NCI-H69 (cell line): ENCODE measurements at regions not wholly inside any gene's neighbourhood (a gene's known extent, or its start where the extent isn't known, plus 50 kb on each side); places are given as distances from the start of the nearest gene placed in this dataset.

Experiments
- DNase-seq: peaks from one replicate; lab custom pipeline; 2025; lab: John Stamatoyannopoulos, UW

DNA sequence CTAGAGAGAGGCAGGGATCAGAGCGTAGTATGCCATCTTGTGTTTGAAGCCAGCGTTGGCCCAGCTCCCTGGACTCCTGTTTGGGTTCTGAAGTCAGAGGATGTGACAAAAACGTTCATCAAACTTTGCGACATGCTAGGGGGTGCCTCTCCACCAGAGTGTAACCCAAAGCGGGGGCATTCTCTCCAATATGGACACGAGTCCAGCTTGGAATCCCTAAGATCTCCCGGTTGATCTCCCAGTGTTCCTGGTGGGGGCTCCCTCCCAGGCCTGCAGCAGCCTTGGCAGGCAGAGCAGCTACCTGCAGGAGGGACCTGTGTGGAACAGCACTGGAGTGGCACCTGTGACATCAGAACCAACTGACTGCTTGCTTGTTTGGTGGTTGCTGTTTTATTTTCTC lies 218.8 kb upstream of the ECI2 start:
- DNase-seq = no peak

DNA sequence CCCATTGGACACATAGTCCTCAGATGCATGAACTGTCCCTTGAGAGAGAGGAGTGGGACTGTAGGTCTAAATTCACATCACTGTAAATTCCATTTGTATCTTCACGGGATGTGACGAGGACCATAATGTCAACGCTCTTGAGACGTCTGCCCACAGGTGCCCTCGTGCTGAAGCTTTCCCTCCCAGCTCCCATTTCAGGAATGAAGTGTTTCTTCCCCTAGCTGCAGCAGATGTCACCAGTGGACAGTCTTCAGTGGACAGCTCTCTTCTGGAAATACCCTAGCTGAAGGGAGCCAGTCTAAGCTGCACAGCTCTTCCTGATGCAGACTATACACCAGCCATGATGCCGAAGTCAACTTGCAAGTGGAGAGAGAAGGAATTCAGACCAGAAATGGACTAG lies 217.4 kb upstream of the ECI2 start:
- DNase-seq = no peak

DNA sequence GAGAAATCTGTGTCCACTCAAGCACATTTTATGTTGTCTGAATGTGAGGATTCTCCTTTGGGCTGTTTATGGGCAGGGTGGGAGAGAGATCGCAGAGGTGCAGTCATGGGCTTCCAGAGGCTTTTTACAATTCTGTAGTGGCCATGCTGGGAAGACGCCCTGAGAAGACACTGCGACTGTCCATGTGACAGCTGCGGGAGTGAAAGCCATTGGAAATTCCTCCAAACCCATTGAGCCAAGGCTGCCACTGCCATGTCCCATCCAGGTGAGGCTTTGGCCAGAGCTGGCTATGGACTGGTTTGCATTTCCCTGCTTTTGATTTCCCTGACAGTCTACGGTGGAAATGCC lies 216.9 kb upstream of the ECI2 start:
- DNase-seq = no peak

DNA sequence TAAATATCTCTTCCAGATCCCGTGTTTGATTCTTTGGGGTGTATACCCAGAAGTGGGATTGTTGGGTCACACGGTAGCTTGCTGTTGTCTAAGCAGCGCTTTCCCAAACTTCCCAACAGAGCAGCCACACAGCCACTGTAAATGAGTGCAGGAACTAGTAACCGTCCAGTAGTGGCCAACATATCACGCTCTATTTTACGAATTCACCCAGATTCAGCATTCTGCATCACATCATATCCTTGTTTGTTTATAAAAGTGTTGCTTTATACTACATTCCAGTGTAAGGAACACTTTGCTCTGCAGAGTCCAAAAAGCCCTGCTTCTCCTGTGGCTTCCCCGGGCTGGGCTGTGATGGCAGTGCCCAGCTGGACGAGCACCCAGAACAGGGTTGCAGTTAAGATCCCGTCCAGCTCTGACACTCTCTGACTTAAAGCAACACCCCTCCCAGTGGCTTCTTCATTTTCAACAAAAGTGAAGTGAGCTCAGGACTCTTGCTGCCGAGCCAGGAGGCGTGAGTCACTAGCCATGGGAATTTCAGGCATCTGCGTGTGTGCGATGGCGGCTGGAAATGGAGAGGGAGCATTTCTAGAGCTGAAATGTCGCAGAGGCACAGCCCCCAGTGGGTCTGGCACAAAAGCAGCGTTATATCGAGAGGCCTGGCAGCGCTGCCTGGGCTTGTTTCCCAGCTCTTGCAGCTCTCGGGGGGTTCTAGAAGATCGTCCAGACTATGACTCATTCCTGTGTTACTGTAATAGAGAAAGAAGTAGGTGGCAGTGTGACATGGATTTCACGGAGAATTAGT lies 216.3 kb upstream of the ECI2 start:
- DNase-seq = peak; percentile 14

DNA sequence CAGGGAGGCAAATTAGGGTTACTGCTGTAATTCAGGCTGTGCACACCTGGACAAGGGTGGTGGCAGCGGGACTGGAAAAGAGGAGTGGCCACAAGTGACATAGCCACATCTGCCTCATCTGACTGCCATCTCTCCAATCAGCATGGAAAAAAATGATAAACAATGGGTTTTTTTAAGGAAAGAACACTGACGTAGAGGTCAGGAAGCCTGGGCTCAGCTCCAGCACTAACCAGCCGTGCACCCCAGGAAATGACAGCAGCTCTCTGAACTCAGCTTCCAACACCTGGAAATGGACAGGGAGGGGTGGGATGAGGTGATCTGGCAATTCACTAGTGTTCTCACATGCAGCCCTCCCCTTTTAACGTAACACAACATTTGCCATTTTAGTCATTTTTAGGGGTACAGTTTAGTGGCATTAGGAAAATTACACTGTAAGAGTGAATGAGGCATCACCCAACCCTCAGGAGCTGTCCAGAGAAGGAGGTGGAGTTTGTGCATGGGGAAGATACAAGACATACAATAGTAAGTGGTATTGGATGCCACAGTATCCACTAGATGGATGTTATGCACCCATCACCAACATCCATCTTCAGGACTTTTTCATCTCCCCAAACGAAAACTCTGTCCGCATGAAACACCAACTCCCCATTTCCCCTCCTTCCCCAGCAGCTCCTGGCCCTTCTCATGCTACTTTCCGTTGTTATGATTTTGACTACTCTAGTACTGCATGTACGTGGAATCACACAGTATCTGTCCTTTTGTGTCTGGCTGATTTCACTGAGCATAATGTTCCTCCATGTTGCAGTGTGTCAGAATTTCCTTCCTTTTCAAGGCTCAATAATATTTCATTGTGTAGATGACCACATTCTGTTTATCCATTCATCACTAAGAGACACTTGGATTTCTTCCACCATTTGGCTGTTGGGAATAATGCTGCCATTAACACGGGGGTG lies 215.5 kb upstream of the ECI2 start:
- peak; percentile 44 for DNase-seq

DNA sequence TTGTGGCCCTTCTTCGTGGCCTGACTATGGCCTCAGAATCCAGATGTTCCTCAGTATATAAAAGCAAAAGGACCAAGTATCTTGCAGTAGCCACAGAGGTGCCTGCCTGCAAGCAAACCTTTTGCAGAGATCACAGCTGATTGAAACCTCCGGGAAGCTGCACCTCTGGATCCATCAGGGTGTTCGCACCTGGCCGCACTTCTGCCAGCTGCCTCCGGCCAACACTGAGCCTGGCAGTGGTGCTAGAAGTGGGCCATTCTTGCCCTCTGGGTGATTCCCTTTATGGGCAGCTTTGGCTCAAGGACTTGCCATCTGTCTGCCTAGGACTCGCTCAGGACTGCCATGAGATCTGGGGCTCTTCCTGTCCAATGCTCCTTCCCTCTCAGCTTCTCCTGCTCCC lies 214.6 kb upstream of the ECI2 start:
- DNase-seq = no peak

DNA sequence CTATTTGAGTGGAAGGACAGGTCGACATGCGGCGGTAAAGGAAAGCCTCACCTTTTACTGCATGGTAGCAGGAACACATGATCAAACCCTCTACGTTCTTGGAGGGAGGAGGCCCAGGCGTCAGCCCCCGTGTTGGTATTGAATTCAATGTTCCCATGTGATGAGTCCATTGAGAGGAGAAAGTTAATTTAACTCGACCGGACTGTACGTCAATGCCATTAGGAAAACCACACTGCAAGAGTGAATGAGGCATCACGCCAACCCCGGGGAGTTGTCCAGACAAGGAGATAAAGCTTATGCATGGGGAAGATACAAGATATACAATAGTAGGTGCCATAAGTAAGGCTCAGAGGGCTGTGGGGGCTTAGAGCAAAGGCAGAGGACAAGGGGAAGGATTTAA lies 213.9 kb upstream of the ECI2 start:
- DNase-seq = no peak

DNA sequence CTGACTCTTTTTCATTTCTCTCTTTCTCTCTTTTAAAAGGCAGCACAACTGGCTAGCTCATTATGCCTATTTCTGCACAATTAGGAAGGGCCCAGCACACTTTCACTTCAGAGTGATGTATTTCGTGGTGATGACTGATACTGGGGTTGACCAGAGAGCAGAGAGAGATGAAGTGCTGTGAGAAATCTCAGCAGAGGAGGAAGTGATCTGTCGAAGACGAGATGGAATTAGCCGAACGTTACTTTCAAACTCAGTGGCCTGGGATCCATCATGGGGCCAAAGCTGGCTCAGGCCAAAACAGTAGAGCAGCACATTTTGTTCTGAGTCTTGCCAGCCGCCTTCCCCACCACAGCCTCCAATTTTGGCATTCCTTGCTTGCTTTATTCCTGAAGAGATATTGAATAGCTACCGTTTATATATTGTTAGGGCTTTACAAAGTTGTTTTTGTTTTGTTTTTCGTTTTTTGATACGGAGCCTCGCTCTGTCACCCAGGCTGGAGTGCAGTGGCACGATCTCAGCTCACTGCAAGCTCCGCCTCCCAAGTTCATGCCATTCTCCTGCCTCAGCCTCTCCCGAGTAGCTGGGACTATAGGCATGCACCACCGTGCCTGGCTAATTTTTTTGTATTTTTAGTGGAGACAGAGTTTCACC lies 213.2 kb upstream of the ECI2 start:
- DNase-seq = no peak

DNA sequence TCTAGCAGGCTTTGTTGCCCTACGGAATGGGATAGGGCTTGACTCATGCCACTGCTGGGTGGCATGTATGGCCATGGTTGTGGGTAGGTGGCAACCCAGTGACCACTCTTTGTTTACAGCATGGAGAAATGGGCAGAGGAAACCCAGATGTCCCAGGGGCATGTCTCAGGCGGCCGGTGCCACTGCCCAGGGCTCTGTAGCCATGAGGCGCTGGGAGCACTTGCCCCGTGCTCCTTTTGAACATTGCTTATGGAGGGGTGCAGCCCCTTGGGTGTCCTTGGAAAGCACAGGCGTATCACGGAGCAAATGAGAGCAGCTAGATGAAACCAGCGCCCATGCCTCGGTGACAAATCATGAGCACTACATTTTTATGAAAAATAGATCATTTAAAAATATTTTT lies 212.5 kb upstream of the ECI2 start:
- no peak for DNase-seq

DNA sequence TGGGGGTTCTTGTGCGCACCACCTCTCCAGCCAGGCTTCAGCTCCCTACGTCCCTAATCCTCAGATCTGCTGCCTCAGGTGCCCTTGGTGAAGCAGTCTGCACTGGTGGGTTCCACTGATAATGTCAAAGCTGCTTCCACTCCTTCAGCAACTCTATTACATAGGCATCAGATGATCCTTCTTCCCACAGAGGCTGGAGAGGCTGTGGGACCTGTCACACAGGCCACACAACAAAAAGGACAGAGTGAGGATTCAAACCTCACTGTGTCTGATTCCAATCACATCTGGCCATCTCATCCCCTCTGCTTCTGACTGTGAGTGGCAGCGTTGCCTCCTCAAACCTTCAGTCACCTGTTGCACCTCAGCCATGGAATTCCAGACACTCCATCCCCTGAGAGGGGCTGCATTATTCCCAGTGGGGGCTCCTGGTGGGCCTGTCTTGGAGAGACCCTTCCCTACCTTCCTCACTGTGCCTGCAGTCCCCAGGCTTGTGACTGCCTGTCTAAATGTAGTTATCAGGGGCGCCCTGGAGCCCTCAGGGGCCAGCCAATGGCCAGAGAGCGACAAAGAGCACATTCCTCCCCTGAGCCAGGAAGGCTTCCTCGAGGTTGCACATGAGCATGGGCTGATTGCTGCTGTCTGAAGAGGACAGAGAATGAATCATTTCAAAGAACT lies 211.4 kb upstream of the ECI2 start:
- no peak for DNase-seq

DNA sequence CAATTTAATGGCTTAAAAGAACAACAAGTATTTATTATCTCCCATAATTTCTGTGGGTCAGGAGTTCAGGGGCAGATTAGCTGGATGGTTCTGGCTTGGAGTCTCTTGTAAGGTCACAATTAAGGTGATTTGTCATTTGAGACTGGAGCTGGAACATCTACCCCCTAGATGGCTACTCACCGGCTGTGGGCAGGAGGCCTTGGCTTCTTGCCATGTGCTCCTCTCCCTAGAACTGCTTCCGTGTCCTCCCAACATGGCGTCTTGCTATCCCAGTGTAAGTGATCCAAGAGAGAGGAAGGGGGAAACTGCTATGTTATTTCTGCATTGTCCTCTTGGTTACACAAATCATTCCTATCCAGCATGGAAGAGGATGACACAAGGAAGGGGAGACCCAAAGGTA lies 210.2 kb upstream of the ECI2 start:
- DNase-seq = peak; percentile 69

DNA sequence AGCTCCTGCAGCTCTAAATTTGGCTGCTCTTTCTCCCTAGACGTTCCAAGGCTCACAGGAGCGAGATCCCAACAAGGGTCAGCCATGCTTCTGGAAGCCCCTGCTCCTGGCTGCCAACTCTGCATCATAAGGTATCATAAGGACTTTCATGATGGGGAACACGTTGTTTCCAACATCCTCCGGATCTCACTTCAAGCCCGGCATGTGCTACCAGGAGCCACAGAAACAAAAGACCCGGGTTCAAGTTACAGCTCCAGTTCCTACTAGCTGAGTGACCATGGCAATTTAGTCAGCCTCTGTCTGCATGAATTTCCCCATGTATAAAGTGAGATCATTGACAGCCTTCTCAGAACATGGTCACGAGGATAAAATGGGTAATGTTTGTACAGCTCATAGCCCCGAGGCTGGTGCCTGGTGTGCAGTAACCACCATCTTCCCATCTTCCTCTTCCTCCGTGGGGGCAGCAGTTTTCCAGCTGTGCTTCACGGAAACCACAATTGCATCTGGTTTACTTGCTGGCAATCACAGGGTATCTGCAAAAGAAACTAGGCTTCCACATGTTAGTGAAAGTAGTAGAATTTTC lies 209.0 kb upstream of the ECI2 start:
- DNase-seq = peak; percentile 83

DNA sequence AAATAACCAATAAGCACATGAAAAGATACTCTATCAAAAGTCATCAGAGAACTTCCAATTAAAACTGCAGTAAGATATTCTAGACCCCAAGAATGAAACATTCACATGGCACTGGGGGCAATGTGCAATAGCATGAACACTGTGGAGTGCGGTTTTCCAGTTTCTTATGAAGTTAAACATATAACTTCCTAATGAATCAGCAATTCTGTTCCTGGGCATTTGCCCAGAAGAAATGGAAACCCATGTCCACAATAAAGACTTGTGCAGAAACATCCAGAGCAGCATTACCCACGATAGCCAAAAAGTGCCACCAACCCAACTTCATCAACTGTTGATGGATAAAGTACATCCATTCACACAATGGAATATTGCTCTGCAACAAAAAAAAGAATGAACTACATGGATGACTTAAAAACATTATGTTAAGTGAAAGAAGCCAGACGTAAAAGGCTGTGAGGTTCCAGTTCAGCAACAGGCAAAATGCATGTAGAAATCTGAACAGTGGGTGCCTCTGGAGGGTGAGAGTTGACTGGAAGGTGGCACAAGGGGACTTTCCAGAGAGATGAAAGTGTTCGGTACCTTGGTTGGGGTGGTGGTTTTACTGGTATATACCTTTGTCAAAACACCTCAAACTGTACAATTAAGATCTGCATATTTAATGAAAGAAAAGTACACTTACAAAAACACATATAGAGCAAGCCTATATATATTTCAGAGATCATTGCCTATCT lies 207.2 kb upstream of the ECI2 start:
- DNase-seq = no peak

DNA sequence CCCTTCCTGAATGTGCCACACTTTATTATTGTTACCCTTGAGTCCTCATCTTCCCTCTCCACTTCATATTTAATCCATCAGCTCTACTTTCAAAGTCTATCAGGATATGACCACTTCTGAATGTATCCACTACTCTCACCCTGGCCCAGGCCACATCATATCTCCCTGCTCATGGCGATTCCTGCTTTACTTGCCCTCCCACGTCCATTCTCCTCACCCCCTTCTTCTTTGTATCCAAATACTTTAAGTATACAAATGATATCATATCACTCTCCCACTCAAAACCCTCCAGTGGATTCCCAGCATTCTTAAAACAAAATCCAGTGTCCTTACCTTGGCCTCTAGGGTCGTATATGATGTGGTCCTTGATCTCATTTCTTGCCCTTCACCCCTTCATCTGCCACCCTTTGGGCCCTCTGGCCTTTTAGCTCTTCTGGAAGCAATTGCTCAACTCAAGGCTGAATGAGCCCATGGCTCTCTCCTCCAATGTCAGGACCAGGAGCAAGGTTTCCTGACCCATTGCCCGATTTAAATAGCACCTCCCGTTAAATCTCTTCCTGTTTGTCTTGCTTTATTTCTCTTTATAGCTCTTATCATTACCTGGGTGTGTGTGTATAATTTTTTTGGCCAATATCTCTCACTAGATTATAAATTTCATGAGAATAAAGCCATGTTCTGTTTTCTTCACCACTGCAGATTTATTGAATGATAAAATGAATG lies 205.9 kb upstream of the ECI2 start:
- DNase-seq = no peak

DNA sequence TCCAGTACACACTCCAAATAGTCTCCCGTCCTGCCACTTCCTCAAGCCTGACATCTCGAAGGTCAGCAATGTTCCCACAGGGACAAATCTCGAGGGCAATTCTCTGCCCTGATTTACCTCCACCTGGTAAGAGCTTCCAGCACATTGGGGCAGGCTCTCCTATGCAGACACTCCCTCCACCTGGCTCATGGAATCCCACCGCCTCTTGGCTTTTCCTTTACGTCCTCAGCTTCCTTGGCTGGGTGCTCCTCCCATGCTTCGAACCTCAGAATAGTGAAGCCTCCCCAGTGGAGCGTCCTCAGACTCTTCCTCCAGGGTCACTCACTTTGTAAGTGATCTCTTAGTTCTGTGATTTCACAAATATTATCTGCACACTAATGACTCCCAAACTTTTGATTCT lies 205.2 kb upstream of the ECI2 start:
- no peak for DNase-seq

DNA sequence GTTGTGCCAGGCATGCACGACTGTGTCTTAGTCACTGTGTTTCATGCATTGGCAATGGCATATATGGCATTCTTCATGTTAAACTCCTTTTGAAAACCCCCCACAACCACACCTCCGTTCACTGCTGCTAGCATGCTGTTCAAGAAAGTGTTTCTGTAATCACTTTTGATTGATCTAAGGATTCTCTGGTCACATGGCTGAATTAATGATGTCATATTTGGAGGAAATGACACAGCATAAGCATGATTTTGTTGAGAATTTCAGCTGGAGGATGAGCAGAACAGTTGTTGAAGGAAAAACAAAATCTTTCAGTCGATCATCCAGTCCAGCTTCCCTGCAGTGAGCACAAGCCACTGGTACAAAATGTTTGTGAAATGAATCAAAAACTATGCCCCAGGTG lies 203.5 kb upstream of the ECI2 start:
- DNase-seq = no peak

DNA sequence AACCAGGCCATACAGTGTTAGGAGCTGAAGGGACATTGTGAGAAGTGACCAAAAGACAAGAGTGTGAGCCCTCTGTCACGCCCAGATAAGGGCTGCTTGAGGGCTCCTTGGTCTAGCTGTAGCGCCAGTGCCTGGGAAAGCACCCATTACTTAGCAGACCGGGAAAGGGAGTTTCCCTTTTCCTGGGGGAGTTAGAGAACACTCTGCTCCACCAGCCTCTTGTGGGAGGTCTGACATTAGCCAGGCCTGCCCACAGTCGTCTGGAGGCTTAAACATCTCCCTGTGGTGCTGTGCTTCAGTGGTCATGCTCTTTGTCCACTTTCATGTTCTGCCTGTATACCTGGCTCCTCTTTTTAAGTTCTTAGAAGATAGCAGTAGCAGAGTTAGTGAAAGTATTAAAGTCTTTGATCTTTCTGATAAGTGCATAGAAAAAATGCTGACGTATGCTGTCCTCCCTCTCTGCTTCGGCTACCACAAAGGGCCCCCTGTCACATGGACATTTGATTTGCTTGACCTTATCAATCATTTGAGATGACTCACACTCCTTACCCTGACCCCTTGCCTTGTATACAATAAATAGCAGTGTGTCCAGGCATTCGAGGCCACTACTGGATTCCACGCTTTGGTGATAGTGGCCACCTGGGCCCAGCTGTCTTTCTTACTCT lies 201.5 kb upstream of the ECI2 start:
- no peak for DNase-seq

DNA sequence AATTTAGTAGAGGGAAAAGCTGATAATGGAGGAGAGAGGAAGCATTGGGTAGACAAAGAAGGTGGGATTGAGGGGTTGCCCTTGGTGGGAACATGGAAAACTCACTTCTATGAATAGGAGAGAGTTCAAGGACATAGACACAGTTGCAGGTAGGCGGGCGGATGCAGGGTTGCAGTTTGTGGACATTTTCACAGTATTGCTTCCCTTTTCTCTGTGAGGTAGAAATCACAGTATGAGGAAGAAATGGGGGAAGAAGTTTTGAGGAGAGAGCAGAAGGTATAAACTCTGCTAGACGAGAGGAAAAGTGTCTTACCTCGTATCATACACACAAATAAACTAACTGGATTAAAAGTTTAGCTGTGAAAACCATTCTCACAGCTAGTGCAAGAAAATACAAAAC lies 200.7 kb upstream of the ECI2 start:
- no peak for DNase-seq

DNA sequence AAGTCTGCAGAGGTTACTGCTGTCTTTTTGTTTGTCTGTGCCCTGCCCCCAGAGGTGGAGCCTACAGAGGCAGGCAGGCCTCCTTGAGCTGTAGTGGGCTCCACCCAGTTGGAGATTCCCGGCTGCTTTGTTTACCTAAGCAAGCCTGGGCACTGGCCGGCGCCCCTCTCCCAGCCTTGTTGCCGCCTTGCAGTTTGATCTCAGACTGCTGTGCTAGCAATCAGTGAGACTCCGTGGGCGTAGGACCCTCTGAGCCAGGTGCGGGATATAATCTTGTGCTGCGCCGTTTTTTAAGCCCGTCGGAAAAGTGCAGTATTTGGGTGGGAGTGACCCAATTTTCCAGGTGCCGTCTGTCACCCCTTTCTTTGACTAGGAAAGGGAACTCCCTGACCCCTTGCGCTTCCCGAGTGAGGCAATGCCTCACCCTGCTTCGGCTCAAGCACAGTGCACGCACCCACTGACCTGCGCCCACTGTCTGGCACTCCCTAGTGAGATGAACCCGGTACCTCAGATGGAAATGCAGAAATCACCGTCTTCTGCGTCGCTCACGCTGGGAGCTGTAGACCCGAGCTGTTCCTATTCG lies 198.9 kb upstream of the ECI2 start:
- peak; percentile 48 for DNase-seq

DNA sequence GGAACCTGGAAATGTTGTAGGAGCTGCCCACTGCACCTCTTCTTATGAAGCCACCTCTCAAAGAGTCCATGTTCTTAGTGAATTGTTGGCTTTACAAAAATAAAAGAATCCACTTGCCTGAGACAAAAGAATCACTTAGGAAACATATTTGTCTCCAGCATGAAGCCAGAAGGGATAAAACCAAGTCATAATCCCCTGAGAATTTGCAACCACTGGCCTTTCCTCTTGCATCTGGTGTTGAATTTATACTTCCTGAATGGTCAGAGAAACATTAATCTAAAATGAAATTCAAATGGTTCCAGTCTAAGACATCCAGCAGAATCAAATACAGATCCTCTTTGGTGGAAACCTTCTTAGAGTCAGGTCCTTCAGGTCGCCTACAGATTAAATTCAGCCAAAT lies 192.5 kb upstream of the ECI2 start:
- peak; percentile 11 for DNase-seq
